K562 (cell line): ENCODE measurements at regions not wholly inside any gene's neighbourhood (a gene's known extent, or its start where the extent isn't known, plus 50 kb on each side); places are given as distances from the start of the nearest gene placed in this dataset.

Experiments
- RBM14 ChIP-seq: fragments of 200-400 bp; formaldehyde crosslinking; IDR thresholded peaks from 2 replicates; pipeline ENCODE4 v1.6.1; 2018; ENCODE audit warnings: low read depth, mild to moderate bottlenecking, low read length, moderate library complexity, borderline replicate concordance; ENCODE audit not compliant: insufficient read depth
- TCF7 ChIP-seq: sonication (generic); IDR thresholded peaks from 2 replicates; pipeline ENCODE4 v1.6.1; 2016; ENCODE audit warnings: antibody characterized with exemption, borderline replicate concordance
- ZBTB40 ChIP-seq, 2 experiments: fragments of 450-650 bp in 1 of 2; sonication (generic) in 1 of 2; formaldehyde crosslinking in 1 of 2; IDR thresholded peaks; 2 replicates each; pipeline versions ENCODE4 v1.7.1 to v1.9.0; 2016 to 2022; ENCODE audit warnings: inconsistent platforms in 1 of 2, mild to moderate bottlenecking in 1 of 2, missing genetic modification reagents in 1 of 2

GRCh38 chr5:174922955-174923354 lies 198.6 kb downstream of the MSX2 start (continued):
- TF ChIP-seq ZBTB40 (IDR thresholded peaks at IDR 0.05), result no peak
- no peak for TF ChIP-seq ZBTB40 (CRISPR knock-in tag; IDR thresholded peaks at IDR 0.05)
- TF ChIP-seq TCF7, result no peak
- no peak for TF ChIP-seq RBM14
